Stromal cell of bone marrow (primary cell): ENCODE measurements at regions not wholly inside any gene's neighbourhood (a gene's known extent, or its start where the extent isn't known, plus 50 kb on each side); places are given as distances from the start of the nearest gene placed in this dataset.
A peak's percentile ranks its signal among the peaks of the same experiment; 100 is the strongest.
"Not testable (repeated sequence)": the region's sequence is repeated elsewhere in the genome, so short reads cannot be mapped to it uniquely, and the experiment has no call there.

ENCODE experiments used
- DNase-seq: peaks from one replicate; pipeline ENCODE4 v3.0.0-alpha.2; 2012; ENCODE audit warnings: low read depth

DNA sequence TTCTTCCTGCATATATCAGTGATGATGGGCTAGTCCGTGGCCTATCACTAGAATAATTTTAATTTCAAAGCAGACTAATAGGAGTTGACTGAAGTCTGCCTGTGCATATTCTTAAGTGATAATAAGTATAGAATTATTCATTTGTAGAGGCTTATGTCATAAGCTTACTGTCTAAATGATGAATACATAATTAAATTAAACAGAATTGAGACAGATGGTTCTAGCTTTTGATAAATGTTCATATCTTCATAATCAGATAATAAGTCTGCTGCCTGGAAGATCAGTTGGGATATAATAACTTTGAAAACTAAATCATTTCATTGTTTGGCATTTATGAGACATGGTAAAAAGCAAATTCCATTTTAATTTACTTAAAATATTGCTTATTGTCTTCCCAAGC is 1175.6 kb downstream of the TECRL start:
- DNase-seq = no peak

GRCh38 chr4:63232058-63232457 is 1177.2 kb downstream of the TECRL start:
- DNase-seq = no peak

GRCh38 chr4:63226229-63226628 is 1183.0 kb downstream of the TECRL start:
- DNase-seq = no peak

- DNase-seq = no peak
Measured at GRCh38 chr4:63222466-63222865, 1186.8 kb downstream of the TECRL start.

DNA sequence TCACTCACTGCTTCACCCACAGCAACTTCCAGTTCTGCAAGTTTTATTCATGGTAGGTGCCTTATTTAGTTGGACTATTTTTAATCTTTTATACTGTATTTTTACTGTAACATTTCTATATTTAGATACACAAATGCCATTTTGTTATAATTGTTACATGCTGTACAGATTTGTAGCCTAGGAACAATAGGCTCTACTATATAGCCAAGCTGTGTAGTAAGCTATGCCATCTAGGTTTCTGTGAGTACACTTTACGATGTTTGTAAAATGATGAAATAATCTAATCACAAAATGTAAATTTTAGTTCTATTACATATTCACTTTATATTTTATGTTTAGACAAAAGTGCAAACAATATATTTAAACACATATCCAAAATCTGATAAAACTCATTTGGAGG is 1187.8 kb downstream of the TECRL start:
- no peak for DNase-seq

DNA sequence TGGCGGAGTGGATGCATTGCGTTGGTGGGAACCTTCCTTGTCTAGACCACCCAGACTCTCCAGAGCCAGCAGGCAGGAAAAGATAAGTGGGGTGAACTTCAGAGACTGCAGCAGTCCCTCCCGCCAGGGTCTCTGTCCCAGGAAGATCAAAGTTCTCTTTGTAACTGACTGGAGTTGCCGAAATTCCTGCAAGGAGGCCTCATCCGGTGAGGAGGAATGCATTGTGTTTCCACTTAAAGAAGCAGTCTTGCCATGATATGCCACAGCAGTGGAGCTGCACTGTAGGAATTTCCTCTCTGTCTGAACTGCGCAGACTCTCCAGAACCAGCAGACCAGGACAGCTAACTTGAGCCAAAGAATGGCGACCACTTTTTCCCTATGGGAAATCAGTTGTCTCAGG is 1190.4 kb downstream of the TECRL start:
- DNase-seq = no peak

DNA sequence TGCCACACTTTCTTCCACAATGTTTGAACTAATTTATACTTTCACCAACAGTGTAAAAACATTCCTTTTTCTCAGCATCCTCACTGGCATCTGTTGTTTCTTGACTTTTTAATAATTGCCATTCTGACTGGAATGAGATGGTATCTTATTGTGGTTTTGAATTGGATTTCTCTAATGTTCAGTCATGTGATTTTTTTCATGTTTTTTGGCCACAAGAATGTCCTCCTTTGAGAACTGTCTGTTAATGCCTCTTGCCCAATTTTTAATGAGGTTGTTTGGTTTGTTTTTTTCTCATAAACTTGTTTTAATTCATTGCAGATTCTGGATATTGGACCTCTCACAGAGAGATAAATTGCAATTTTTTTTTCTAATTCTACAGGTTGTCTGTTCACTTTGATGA is 1195.2 kb downstream of the TECRL start:
- DNase-seq = no peak

- DNase-seq = no peak
Measured at GRCh38 chr4:63211776-63212479, 1197.3 kb downstream of the TECRL start.

DNA sequence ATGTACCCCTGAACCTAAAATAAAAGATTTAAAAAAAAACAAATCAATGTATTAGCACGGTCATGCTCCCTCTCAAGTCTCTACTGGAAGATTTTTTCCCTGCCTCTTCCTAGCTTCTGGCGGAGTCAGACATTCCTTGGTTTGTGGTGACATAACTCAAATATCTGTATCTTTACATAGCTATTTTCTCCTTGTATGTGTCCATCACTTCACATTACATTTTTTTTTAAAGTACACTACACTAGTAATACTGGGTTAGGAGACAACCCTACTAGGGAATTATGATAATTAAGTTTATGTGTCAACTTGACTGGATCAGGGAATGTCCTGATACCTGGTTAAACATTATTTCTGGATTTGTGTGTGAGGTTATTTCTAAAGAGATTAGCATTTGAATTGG is 1197.9 kb downstream of the TECRL start:
- no peak for DNase-seq

DNA sequence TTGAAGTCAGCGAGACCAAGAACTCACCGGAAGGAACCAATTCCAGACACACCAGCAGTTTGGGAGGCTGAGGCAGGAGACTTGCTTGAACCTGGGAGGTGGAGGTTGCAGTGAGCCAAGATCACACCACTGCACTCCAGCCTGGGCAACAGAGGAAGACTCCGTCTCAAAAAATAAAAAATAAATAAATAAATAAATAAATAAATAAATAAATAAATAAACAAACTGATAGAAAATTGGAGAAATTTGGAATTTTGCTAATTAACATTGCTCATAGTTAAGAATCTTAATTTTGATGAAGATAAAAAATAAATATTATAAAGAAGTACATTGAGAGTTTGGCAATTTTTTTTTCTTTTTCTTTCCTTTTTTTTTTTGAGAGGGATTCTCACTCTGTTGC is 1216.2 kb downstream of the TECRL start:
- not testable (repeated sequence) for DNase-seq

DNA sequence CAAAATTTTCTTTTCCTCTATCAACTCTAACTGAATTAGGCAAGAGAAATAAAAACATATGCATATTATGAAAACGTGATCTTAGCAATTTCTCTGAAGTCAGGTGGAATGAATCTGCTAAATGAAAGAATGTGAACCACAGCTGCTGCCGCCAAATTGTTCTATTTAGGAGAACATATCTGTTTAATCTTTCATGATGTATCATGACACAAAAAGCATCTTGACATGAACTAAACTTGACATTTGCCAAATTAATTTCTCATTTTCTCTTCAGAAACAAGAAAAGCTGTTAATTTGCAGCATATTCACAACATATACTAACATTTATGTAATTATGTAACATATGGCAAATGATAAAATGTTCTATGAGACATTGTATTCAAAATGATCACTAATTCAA is 1237.9 kb downstream of the TECRL start:
- DNase-seq = no peak

GRCh38 chr4:63170923-63171322 is 1238.3 kb downstream of the TECRL start:
- DNase-seq = no peak

DNA sequence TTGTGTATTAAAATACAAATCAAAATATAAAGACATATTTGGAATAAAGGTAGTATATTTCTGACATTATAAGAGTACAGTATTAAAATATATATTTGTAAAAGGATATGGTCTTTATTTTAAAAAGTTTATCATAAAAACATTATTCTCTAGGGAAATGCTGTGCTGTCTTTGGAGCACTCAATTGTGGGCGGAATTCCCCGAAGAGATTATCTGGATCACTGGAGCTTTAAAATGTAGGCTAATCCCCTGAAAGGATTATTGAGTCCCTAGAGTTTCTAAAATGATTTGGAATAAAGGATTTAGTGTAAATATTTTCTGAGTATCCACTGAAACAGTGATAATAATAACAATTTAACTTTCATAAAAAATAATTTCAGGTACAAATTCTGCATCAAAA is 1239.4 kb downstream of the TECRL start:
- no peak for DNase-seq

DNA sequence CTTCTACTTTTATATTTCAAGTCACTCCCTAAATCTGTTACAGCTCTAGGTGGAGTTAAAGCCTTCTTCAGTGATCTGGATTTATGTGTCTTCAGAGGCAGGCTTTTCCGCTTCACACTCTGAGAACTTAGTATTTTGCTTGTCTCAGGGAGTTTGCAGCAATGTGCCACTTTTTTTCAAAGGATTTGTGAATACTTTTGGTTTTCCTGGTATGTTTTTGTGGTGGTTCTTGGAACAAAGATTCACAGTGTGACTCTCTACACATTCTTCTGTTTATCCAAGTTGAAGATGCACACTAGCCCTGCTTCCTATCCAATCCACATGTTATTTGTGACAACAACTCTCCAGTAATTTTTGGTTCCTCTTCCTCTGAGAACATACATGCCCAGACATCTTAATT is 1253.7 kb downstream of the TECRL start:
- no peak for DNase-seq

- DNase-seq = no peak
Measured at GRCh38 chr4:63123441-63123840, 1285.8 kb downstream of the TECRL start.

DNA sequence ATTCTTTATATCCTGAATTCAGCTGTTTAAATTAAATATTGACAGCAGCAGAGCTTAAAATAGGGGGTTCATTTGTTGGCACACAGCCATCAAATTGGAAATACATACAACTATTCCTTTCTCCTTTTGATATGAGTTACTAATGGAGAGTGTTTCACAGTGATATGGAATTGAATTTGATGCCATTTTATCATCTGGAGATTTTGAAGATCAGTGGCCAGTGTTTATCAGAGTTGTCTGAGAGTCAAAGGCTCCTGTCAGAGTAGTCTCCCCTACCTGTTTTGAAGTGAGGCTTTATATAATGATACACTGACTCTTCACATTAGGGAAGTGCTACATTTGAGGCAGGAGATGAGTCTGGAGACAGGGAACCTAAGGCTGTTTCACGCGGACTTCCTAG is 1286.3 kb downstream of the TECRL start:
- no peak for DNase-seq

DNA sequence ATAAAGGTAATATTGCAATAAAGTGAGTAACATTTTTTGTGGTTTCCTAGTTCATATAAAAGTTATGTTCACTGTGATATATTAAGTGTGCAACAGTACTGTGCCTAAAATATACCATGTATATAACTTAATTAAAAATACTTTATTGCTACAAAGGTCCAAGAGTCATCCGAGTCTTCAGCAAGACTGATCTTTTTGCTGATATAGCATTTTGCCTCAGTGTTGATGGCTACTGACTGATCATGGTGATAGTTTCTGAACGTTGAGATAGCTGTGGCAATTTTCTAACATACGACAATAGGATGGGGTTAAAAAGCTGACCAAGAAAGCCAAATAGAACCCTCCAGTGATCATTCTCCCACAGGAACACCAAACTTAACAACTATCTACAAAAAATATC is 1302.7 kb downstream of the TECRL start:
- no peak for DNase-seq

- DNase-seq = no peak
Measured at GRCh38 chr4:63105839-63106238, 1303.4 kb downstream of the TECRL start.

DNA sequence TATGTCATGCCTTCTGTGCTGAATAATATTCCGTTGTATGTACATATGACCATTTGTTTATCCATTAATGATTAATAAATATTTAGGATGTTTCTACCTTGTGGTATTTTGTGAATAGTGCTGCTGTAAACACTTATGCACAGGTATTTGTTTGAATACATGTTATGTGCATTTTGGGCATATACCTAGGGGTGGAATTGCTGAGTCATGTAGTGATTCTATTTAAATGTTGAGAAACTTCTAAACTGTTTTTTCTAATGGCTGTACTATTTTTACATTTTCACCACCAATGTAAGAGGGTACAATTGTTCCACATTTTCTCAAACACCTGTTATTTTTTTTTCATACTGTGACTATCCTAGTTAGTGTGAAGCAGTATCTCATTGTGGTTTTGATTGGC is 1318.6 kb downstream of the TECRL start:
- no peak for DNase-seq

DNA sequence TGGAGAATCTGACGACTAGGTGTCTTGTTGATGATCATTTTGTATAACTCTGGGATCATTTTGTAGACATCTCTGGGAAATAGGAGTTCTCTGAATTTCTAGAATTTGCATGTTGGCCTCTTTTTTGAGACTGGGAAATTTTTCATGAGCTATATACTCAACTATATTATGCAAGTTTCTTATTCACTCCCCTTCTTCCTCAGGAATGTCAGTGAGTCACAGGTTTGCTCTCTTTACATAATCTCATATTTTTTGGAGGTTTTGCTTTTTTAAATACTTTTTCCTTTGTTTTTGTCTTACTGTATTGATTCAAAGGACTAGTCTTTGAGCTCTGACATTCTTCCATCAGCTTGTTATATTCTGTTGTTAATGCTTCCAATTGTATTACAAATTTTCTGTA is 1324.2 kb downstream of the TECRL start:
- DNase-seq = no peak

- no peak for DNase-seq
Measured at GRCh38 chr4:63080934-63081333, 1328.3 kb downstream of the TECRL start.

DNA sequence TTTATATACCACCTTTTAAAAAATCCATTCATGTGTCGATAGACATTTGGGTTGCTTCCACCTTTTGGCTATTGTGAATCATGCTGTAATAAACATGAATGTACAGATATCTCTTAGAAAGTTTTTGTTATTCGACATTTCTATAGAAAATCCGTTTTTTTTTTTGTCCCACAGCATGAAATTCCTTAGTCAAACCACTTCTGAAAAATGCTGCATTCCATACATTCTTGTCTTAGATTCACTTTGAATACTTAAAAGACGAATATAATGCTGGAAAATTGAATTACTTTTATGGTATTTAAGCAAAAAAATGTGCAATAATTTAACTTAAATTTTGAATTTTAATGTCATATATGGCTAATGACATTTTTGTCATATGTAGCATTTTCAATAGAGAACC is 1345.5 kb downstream of the TECRL start:
- DNase-seq = no peak

- DNase-seq = not testable (repeated sequence)
Measured at GRCh38 chr4:63062891-63063290, 1346.4 kb downstream of the TECRL start.

GRCh38 chr4:63049726-63050125 is 1359.5 kb downstream of the TECRL start:
- peak; percentile 39 for DNase-seq

DNA sequence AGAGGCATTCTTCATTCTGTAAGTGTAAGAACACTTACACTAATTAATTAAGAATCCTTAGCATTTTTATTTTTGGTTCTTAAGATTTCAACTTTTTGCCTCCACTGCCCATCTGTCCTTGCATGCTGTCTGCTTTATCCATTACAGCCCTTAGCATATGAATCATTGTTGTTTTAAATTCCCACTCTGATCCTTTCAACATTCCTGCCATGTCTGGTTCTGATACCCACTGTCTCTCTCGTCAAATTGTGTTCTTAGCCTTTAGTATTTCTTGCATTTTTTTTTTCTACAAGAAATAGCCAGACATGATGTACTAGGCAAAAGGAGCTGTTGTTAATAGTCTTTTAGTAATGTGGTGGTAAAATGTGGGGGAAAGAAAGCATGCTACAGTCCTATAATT is 1360.0 kb downstream of the TECRL start:
- no peak for DNase-seq
